CD14-positive monocyte (primary cell): ENCODE measurements at regions not wholly inside any gene's neighbourhood (a gene's known extent, or its start where the extent isn't known, plus 50 kb on each side); places are given as distances from the start of the nearest gene placed in this dataset.

ENCODE experiments used
- DNase-seq, 3 donors: peaks; one replicate each; pipeline ENCODE4 v3.0.0-alpha.2; 2011 to 2022
- H2AFZ ChIP-seq: 2 replicates; pipeline ENCODE4 v1.6.0; 2012; ENCODE audit warnings: mild to moderate bottlenecking, low read depth, low read length, inconsistent platforms; ENCODE audit not compliant: insufficient read depth, poor library complexity, severe bottlenecking
- H3K27ac ChIP-seq, 2 donors: 1 replicate in 1 of 2; 2 replicates in 1 of 2; pipeline ENCODE4 v1.5.1; 2012 to 2013; ENCODE audit warnings: low read length in 2 of 2, control low read depth in 1 of 2, inconsistent platforms in 1 of 2, low read depth in 1 of 2, mild to moderate bottlenecking in 1 of 2
- H3K27me3 ChIP-seq, 2 donors: one replicate each; pipeline versions ENCODE4 v1.6.0 to v1.6.1; 2011 to 2013; ENCODE audit warnings: low read length in 2 of 2; ENCODE audit not compliant: control insufficient read depth in 2 of 2, insufficient read depth in 2 of 2
- H3K36me3 ChIP-seq, 2 donors: replicated peaks in 1 of 2; 1 replicate in 1 of 2; 2 replicates in 1 of 2; pipeline versions ENCODE4 v1.5.1 to v1.6.1; 2012 to 2013; ENCODE audit warnings: low read length in 2 of 2, control low read depth in 1 of 2, inconsistent platforms in 1 of 2, mild to moderate bottlenecking in 1 of 2; ENCODE audit not compliant: insufficient read depth in 2 of 2, control insufficient read depth in 1 of 2
- H3K4me1 ChIP-seq, 2 donors: 1 replicate in 1 of 2; 2 replicates in 1 of 2; pipeline versions ENCODE4 v1.5.1 to v1.6.1; 2012 to 2013; ENCODE audit warnings: low read length in 2 of 2, control low read depth in 1 of 2, inconsistent platforms in 1 of 2, mild to moderate bottlenecking in 1 of 2, moderate library complexity in 1 of 2; ENCODE audit not compliant: insufficient read depth in 2 of 2, control insufficient read depth in 1 of 2
- H3K4me2 ChIP-seq: replicated peaks from 2 replicates; pipeline ENCODE3; 2012; ENCODE audit warnings: low read length, moderate library complexity, mild to moderate bottlenecking; ENCODE audit not compliant: poor library complexity, severe bottlenecking; ENCODE audit errors: extremely low read depth
- H3K4me3 ChIP-seq, 3 experiments: fragments of 200-600 bp in 1 of 3; sonication (generic) in 1 of 3; replicated peaks in 1 of 3; 1 replicate in 2 of 3; 2 replicates in 1 of 3; pipeline ENCODE4 v1.5.1; 2011 to 2013; ENCODE audit warnings: low read length in 3 of 3, mild to moderate bottlenecking in 3 of 3, control low read depth in 2 of 3, low read depth in 2 of 3, inconsistent platforms in 1 of 3, moderate library complexity in 1 of 3
- H3K79me2 ChIP-seq: 2 replicates; pipeline ENCODE4 v1.6.0; 2012; ENCODE audit warnings: mild to moderate bottlenecking, control low read depth, inconsistent platforms, low read length, moderate library complexity; ENCODE audit not compliant: insufficient read depth
- H3K9ac ChIP-seq: 2 replicates; pipeline ENCODE4 v1.6.0; 2017; ENCODE audit warnings: low read length, mild to moderate bottlenecking; ENCODE audit not compliant: insufficient read depth, poor library complexity, severe bottlenecking
- H3K9me3 ChIP-seq, 2 donors: replicated peaks in 1 of 2; 1 replicate in 1 of 2; 2 replicates in 1 of 2; pipeline versions ENCODE4 v1.5.1 to v1.6.1; 2012 to 2013; ENCODE audit warnings: low read length in 2 of 2, control low read depth in 1 of 2; ENCODE audit not compliant: control insufficient read depth in 1 of 2, insufficient read depth in 1 of 2
- H4K20me1 ChIP-seq: 2 replicates; pipeline ENCODE4 v1.6.0; 2012; ENCODE audit warnings: mild to moderate bottlenecking, low read length, control low read depth, moderate library complexity; ENCODE audit not compliant: insufficient read depth
- H3K27ac Mint-ChIP-seq, 7 donors: one replicate each; pipeline ENCODE4 v1.8.0; 2020; ENCODE audit warnings: mild to moderate bottlenecking in 7 of 7, mixed read lengths in 7 of 7, moderate library complexity in 6 of 7, inconsistent platforms in 2 of 7
- H3K27me3 Mint-ChIP-seq, 3 donors: one replicate each; pipeline ENCODE4 v1.8.0; 2021 to 2022; ENCODE audit warnings: low read depth in 3 of 3, mild to moderate bottlenecking in 3 of 3, mixed read lengths in 3 of 3, moderate library complexity in 3 of 3, inconsistent platforms in 1 of 3
- H3K36me3 Mint-ChIP-seq, 2 donors: one replicate each; pipeline ENCODE4 v1.8.0; 2020; ENCODE audit warnings: mixed read lengths in 2 of 2, inconsistent platforms in 1 of 2, mild to moderate bottlenecking in 1 of 2
- H3K4me1 Mint-ChIP-seq: one replicate; pipeline ENCODE4 v1.8.0; 2020; ENCODE audit warnings: mild to moderate bottlenecking, mixed read lengths
- H3K4me3 Mint-ChIP-seq, 2 donors: one replicate each; pipeline ENCODE4 v1.8.0; 2020; ENCODE audit warnings: mild to moderate bottlenecking in 2 of 2, mixed read lengths in 2 of 2, moderate library complexity in 1 of 2
- H3K9me3 Mint-ChIP-seq, 7 donors: one replicate each; pipeline ENCODE4 v1.8.0; 2020 to 2022; ENCODE audit warnings: mixed read lengths in 7 of 7, mild to moderate bottlenecking in 6 of 7, moderate library complexity in 6 of 7, inconsistent platforms in 2 of 7
- WGBS: methylation state at CpG from one replicate; pipeline ENCODE4 v1.1.5; 2013; ENCODE audit warnings: missing lambda C conversion rate; ENCODE audit not compliant: insufficient coverage; 5-methylcytosine and 5-hydroxymethylcytosine counted together
- intact Hi-C, 2 donors: fragments of 100-400 bp; cut with micrococcal nuclease; formaldehyde crosslinking; loops; one replicate each; pipeline versions ENCODE4 v1.15.0 to v1.15.1; 2023
- TF ChIP-seq, protein P1 (sequence below): fragments of 200-600 bp; IDR thresholded peaks from one replicate; pipeline ENCODE4 v1.8.0; 2022; ENCODE audit warnings: antibody characterized with exemption, mild to moderate bottlenecking

DNA sequence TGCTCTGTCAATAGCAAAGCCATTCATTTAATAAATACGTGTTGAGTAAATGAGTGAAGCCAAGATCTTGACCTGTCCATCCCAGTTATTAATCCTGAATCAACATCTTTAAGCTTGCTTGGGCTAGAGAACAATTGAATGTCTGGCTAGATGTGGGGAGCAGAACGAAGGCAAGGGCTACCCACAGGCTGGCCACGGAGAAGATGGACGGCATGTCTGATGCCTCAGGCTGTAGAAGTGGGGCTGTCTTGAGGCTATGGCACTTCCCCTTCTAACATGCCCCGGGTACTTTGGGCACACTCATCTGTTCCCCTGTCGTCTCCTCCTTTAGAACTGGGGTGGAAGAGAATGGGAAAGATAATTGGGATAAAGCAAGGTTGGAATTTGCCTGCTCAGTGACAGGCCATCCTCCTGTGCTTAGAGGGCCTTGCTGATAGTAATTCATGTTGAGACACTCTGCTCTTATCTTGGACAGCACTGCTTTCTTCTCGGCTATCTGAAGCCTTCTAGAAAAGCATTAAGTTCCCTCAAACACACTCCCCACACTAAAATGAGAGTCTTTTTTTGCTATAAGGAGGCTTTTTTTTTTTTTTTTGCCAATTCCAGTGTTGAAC lies 225.7 kb downstream of the MREG start:
- peaks cover 34% of the 10 kb centered on the region for H3K4me1 Mint-ChIP-seq
- no peaks in the 10 kb centered on the region for H3K27me3 ChIP-seq
- no peak overlapping the region for H3K9ac ChIP-seq
- H3K4me2 ChIP-seq = no peak overlapping the region
- H4K20me1 ChIP-seq = no peaks in the 10 kb centered on the region
- H3K4me3 Mint-ChIP-seq = no peak overlapping the region
- TF ChIP-seq, protein P1, sequence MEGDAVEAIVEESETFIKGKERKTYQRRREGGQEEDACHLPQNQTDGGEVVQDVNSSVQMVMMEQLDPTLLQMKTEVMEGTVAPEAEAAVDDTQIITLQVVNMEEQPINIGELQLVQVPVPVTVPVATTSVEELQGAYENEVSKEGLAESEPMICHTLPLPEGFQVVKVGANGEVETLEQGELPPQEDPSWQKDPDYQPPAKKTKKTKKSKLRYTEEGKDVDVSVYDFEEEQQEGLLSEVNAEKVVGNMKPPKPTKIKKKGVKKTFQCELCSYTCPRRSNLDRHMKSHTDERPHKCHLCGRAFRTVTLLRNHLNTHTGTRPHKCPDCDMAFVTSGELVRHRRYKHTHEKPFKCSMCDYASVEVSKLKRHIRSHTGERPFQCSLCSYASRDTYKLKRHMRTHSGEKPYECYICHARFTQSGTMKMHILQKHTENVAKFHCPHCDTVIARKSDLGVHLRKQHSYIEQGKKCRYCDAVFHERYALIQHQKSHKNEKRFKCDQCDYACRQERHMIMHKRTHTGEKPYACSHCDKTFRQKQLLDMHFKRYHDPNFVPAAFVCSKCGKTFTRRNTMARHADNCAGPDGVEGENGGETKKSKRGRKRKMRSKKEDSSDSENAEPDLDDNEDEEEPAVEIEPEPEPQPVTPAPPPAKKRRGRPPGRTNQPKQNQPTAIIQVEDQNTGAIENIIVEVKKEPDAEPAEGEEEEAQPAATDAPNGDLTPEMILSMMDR = no peak
- H3K27ac ChIP-seq = no peak overlapping the region
- H3K9me3 Mint-ChIP-seq = peaks cover 0 to 6% (median 0%) of the 10 kb centered on the region in 7 donors
- DNase-seq = no peak
- intact Hi-C loops = loop anchor here in 1 of 2 donors (10.0 kb wide), 1 partner anchor 53 kb away; no protein-coding TSS in a partner anchor
- H3K36me3 ChIP-seq = no peaks in the 10 kb centered on the region
- peaks cover 8 to 34% of the 10 kb centered on the region in 2 donors for H3K4me1 ChIP-seq
- H3K36me3 Mint-ChIP-seq = no peaks in the 10 kb centered on the region
- no peaks in the 10 kb centered on the region for H3K79me2 ChIP-seq
- H3K9me3 ChIP-seq = no peaks in the 10 kb centered on the region
- no CpG with 5 or more reads among the region's 7 CpGs for WGBS
- no peak overlapping the region for H3K27ac Mint-ChIP-seq
- H3K4me3 ChIP-seq = no peak overlapping the region
- peaks cover 0 to 15% (median 2%) of the 10 kb centered on the region in 3 donors for H3K27me3 Mint-ChIP-seq
- H2AFZ ChIP-seq = no peak overlapping the region

DNA sequence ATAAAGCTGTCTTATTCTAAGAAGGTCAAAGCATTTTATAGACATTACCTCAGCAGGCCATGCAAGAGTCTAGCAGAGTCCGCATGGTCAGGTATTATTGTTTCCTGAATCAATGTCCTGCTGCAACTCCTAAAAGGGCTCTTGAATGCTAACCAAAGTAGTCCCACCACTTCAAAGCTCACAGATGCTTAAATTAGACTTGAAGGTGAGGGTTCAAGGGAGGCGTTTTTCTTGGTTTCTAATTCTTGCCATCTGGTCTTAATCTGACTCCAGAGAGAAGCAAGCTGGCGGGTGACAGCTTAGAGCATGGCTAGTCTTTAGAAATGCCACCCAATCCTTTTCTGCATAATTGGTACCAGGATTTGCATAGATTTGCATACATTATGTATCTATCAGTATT lies 226.3 kb downstream of the MREG start:
- Histone ChIP-seq H3K9ac (no peak overlapping the region), H4K20me1 (no peaks in the 10 kb centered on the region), H3K9me3 (no peaks in the 10 kb centered on the region), H3K4me1 (peaks cover 8 to 30% of the 10 kb centered on the region in 2 donors), H3K79me2 (no peaks in the 10 kb centered on the region), H3K4me3 (no peak overlapping the region), H2AFZ (no peak overlapping the region), H3K27ac (no peak overlapping the region), H3K4me2 (no peak overlapping the region), H3K27me3 (no peaks in the 10 kb centered on the region), H3K36me3 (no peaks in the 10 kb centered on the region)
- Mint-ChIP-seq H3K27me3 (peaks cover 0 to 17% (median 2%) of the 10 kb centered on the region in 3 donors), H3K36me3 (no peaks in the 10 kb centered on the region), H3K4me1 (peaks cover 33% of the 10 kb centered on the region), H3K27ac (no peak overlapping the region), H3K4me3 (no peak overlapping the region), H3K9me3 (peaks cover 0 to 6% (median 0%) of the 10 kb centered on the region in 7 donors)
- no peak for DNase-seq
- no CpG with 5 or more reads among the region's 3 CpGs for WGBS
- TF ChIP-seq, protein P1 = no peak
- intact Hi-C loops = loop anchor here in 1 of 2 donors (10.0 kb wide), 1 partner anchor 52 kb away; no protein-coding TSS in a partner anchor
